NCI-H2107 (cell line): ENCODE measurements at regions not wholly inside any gene's neighbourhood (a gene's known extent, or its start where the extent isn't known, plus 50 kb on each side); places are given as distances from the start of the nearest gene placed in this dataset.

Experiments
- DNase-seq: peaks from one replicate; lab custom pipeline; 2025; lab: John Stamatoyannopoulos, UW

DNA sequence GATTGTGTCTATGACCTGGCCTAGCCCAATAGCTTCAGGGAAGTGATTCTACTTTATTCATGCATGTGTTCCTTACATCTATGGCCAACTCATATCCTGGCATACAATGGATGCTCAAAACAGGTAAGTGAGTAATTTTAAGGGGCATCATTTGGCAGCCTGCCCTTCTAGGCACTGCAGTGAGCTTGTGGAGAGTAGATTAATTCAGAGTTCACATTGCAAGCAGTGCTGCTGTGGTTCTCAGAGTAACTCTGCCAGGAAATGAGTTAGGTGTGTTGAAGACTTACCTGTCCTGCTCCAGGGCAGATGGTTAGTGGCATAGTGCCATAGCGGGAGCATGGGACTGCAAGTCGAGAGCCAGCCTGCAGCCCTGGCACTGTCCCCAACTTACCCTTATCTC lies 158.0 kb downstream of the SCP2D1 start:
- no peak for DNase-seq

DNA sequence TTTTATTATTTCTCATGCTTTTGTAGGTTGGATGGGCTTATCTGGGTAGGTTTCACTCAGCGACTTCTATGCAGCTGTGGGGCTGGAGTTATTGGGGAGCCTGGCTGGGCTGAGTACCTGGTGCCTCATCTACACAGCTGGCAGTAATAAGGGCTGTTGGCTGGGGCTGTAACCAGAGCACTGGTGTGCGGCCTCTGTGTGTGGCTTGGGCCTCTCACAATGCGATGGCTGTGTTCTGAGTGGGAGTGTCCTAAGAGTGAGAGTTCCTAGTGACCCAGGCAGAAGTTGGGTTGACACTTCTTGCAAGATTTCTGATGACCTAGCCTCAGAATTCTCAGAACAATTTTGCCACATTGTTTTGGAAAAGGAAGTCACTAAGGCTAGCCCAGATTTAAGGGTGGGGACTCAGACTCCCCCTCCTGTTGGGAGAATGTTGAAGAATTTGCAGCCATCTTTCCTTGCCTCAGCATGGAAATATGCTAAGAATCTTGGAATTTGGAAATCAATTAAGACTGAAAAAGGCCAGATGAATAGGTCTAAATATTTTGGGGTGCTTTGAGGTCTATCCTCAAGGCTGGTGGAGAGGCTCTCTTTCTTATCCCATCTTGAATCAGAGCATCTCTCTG lies 158.8 kb downstream of the SCP2D1 start:
- no peak for DNase-seq

DNA sequence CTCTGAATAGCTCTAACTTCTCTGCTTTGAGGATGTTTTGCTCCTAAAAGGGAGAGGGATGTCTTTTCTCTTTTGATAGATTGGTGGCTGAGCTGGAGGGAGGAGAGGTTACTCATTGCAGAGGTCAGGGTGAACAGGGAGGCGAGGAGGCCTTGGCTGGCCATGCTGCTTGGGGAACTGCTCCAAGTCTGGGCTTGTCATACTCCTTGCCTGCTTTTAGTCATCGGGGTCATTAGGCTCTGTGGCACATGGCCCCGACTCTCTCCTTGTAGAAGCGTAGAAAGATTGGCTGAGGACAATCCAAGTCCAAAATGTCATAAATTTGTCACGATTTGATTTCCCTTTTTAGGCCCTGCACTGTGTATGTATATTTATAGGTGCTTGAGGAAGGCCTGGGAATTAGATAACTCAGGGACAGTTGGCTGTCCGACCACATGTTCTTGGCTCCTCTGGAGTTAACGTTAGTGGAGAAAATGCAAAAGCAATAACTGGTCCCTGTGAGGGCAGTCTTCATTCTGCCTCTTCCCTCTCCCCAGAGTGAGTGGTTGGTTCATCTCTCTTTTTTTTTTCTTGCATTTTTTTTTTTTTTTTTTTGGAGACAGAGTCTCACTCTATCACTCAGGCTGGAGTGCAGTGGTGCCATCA lies 160.1 kb downstream of the SCP2D1 start:
- no peak for DNase-seq

GRCh38 chr20:18974660-18975059 lies 161.1 kb downstream of the SCP2D1 start:
- no peak for DNase-seq

- DNase-seq: no peak
Measured at GRCh38 chr20:18977441-18977840, 163.9 kb downstream of the SCP2D1 start.

DNA sequence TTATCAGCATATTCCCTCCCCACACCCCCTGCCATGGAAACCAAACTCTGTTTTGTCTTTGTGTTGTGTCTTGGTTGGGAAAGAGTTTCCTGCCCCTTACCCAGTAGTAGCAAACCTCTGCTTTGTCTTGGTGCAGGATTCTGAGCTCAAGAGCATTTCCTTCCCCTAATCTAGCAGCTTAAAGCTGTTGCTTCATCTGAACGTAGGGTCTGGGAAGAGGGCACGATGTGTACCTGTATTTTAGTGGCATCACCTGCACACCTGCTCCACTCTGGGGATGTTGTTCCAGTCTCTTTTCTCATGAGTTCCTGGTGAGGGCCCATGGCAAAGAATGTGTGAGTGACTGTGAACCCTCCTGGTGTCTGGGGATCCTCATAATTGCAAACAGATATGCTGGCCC lies 164.7 kb downstream of the SCP2D1 start:
- DNase-seq: no peak

DNA sequence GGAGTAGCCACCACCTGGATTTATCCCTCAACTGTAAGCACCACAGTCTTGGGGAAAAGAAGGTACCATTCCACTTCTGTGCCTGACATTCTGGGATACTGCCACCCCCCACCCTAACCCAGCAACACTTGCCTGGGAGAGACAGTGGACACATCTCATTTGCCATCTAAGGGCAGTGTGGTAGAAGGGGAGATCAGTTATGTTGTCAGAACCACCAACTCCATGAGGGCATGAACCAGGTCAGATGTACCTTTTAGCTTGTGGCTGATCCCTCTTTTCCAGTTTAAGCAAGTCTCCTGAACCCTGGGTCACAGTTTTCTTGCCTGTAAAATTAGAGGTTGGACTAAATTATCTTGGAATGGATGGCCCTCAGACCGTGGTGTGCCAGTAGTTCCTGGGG lies 165.5 kb downstream of the SCP2D1 start:
- no peak for DNase-seq

- no peak for DNase-seq
Measured at GRCh38 chr20:18981962-18982539, 168.5 kb downstream of the SCP2D1 start.

DNA sequence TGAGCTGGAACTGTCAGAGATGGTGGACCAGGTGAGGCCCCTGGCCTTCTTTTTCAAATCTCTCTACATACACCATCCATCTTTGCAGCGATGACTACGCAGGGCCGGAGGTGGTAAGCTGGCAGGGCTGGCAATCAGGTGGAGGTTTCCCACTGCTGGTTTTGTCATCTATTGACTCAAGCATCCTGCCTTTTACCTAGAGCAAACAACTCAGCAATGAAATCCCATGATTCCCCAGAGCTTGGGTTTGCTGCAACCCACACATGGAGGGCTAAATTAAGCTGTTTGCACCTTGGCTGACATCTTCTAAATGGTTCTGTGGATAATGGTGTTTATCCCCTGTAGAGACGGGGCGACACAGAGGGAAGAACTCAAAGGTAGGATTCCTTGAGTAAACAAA lies 170.2 kb downstream of the SCP2D1 start:
- DNase-seq: no peak

GRCh38 chr20:18984238-18985200 lies 170.9 kb downstream of the SCP2D1 start:
- DNase-seq: no peak

DNA sequence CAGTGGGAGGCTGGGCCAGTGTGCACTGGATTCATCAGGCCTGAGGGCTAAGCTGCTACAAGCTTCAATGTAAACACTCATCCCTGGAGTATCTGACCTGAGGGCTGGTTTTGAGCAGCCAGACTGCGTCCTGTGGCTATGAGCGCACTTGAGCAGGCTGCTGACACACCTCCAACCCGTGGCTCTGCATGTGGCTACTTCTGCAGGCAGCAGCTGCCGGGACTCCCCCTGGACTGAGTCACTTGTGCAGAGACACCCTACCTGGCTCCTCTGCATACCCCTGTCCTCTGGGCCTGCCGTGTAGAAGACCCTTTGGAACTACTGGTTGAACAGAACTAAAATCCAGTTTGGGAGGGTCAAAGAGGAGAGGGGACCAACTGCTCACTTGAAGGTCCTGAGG lies 172.0 kb downstream of the SCP2D1 start:
- no peak for DNase-seq

GRCh38 chr20:18986146-18986830 lies 172.7 kb downstream of the SCP2D1 start:
- DNase-seq: no peak

- DNase-seq: no peak
Measured at GRCh38 chr20:18986895-18987580, 173.5 kb downstream of the SCP2D1 start.

- no peak for DNase-seq
Measured at GRCh38 chr20:18987781-18988360, 174.3 kb downstream of the SCP2D1 start.

DNA sequence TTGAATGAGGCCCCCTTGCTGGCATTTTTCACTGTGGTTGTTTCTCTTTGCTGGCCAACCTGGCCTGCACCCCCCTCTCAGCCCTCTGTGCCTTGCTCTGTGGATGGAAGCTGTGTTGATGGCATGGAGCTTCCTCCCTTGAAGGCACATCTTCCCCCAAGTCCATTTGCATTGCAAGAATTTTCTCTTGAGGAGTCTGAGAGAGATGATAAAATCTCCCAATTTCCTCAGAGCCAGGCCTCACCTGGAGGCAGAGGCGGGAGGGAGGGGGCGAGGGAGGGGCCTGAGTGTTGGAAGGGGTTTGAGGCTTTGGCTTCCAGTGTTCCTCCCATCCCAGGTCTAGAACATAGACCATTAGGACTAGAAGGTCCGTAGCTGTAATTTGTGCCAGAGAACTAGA lies 175.1 kb downstream of the SCP2D1 start:
- no peak for DNase-seq

- DNase-seq: no peak
Measured at GRCh38 chr20:18989736-18990474, 176.3 kb downstream of the SCP2D1 start.

- DNase-seq: no peak
Measured at GRCh38 chr20:18991012-18991411, 177.4 kb downstream of the SCP2D1 start.

DNA sequence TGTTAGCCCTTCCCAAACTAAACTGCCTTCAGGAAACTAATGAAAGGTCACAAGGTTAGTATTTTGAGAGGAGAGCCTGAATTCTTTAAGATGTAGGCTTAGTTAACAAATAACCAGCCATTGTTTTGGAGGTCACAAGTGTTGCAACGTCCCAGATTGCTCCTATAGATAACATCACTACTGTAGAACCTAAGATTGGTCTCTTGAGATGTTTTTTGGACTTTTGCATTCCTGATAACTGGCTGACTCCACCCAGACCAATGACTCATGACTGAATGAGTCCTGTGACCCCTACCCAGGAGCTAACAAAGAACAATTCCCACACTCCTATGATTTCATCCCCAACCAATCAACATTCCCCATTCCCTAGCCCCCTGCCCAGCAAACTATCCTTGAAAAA lies 178.8 kb downstream of the SCP2D1 start:
- DNase-seq: no peak

DNA sequence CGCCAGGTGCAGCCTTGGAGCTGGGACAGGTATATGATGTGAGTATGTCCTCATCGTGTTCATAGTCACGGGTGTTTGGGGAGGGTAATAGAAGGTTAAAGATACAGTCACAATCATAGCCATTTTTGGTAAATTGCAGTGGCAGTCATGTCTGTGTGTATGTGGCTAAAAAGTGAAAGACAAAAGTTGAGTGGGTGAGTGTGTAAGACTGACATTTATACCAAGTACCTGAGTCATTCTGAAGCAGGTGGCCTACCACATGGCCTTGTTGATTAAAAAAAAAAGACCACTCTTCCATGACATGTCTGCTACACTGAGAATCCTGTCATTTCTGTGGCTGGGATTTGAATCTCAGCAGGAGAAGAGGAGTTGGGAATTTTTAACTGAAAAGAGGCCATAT lies 181.9 kb downstream of the SCP2D1 start:
- DNase-seq: no peak

GRCh38 chr20:18999086-18999485 lies 185.5 kb downstream of the SCP2D1 start:
- DNase-seq: no peak
